ENCODE measurements at regions not wholly inside any gene's neighbourhood (a gene's known extent, or its start where the extent isn't known, plus 50 kb on each side); places are given as distances from the start of the nearest gene placed in this dataset.

DNA sequence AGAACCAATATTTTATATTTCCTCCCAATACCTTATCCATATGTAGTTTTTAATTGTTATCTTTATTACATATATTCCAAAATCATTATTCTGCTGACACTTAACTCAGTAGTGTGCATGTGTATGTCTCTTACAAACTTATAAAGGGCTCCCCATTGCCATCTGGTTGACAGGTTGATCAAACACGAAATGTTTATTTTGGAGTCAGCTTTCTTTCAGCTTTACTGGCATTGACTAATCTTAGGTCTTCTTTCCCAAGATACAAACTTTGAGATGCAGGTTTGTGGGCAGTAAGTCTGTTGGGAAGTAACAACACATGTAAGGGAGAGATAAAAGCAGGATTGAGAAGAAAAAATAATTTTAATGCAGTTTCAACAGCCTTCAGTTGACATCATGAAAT, 716.0 kb upstream of the CHD1 start:
- 50 to 78% methylated on average over 1 of the region's 1 CpG for WGBS, 2 donors (ENCODE audit: low coverage in 1 of 2)
- Histone ChIP-seq H3K4me1 (no peaks in the 10 kb centered on the region), H3K27ac (no peak overlapping the region), H3K27me3 (no peaks in the 10 kb centered on the region), H3K9me3 (no peaks in the 10 kb centered on the region), H3K36me3 (no peaks in the 10 kb centered on the region), H3K4me3 (no peak overlapping the region)
- TF ChIP-seq EP300 (IDR thresholded peaks at IDR 0.05) (no peak), POLR2A (IDR thresholded peaks at IDR 0.05) (no peak), POLR2AphosphoS5 (IDR thresholded peaks at IDR 0.05) (no peak)
- TF ChIP-seq, protein P1, sequence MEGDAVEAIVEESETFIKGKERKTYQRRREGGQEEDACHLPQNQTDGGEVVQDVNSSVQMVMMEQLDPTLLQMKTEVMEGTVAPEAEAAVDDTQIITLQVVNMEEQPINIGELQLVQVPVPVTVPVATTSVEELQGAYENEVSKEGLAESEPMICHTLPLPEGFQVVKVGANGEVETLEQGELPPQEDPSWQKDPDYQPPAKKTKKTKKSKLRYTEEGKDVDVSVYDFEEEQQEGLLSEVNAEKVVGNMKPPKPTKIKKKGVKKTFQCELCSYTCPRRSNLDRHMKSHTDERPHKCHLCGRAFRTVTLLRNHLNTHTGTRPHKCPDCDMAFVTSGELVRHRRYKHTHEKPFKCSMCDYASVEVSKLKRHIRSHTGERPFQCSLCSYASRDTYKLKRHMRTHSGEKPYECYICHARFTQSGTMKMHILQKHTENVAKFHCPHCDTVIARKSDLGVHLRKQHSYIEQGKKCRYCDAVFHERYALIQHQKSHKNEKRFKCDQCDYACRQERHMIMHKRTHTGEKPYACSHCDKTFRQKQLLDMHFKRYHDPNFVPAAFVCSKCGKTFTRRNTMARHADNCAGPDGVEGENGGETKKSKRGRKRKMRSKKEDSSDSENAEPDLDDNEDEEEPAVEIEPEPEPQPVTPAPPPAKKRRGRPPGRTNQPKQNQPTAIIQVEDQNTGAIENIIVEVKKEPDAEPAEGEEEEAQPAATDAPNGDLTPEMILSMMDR (IDR thresholded peaks at IDR 0.05), result no peak
- no peak for ATAC-seq

DNA sequence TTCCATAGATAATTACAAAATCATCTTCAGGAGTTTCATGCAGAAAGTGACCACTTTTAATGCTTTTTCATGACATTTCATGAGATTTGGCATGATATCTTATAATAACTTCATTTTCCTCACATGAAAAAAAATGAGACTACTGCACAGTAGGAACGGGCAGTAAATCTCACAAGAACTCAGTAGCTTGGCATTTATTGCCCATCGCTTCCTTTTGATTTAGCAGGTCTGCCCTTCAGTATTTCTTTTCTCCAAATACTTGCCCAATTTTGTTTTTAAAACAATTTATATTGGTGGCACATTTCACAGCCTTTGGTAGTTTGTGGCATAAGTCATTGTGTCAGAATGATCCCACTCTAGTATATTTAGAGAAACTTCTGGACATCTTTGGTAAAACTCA, 711.8 kb upstream of the CHD1 start:
- no peak for ATAC-seq
- Histone ChIP-seq H3K9me3 (no peaks in the 10 kb centered on the region), H3K4me3 (no peak overlapping the region), H3K36me3 (no peaks in the 10 kb centered on the region), H3K27ac (no peak overlapping the region), H3K27me3 (no peaks in the 10 kb centered on the region), H3K4me1 (no peaks in the 10 kb centered on the region)
- TF ChIP-seq EP300 (IDR thresholded peaks at IDR 0.05) (no peak), POLR2AphosphoS5 (IDR thresholded peaks at IDR 0.05) (no peak), POLR2A (IDR thresholded peaks at IDR 0.05) (no peak)
- TF ChIP-seq, protein P1 (IDR thresholded peaks at IDR 0.05), result no peak
- 84% methylated on average over 2 of the region's 2 CpGs; no CpG with 5 or more reads in 1 of the 2 donors for WGBS, 2 donors (ENCODE audit: low coverage in 1 of 2)

DNA sequence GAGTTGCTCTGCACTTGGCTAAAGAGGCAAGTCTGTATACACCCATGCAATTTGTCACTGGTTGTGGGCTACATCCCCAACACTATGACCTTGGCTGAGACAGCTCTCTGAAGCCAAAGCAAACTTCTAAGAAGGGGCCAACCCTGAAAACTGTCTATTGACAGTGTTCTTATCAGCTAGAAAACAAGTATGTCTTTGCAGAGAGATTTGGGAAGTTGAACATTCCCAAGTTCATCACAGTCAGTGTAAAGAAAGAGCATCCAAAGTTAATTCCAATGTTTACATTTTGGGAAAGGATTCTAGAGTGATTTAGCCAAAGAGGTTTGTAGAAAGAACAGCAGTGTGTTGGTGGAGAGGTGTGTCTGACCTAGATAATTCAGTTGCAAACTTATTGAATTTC, 711.1 kb upstream of the CHD1 start:
- H3K36me3 ChIP-seq, result no peaks in the 10 kb centered on the region
- ATAC-seq, result no peak
- TF ChIP-seq POLR2A (IDR thresholded peaks at IDR 0.05), result no peak
- no peak for TF ChIP-seq EP300 (IDR thresholded peaks at IDR 0.05)
- TF ChIP-seq, protein P1 (IDR thresholded peaks at IDR 0.05), result no peak
- TF ChIP-seq POLR2AphosphoS5 (IDR thresholded peaks at IDR 0.05), result no peak
- no peaks in the 10 kb centered on the region for H3K9me3 ChIP-seq
- no peaks in the 10 kb centered on the region for H3K27me3 ChIP-seq
- no peak overlapping the region for H3K27ac ChIP-seq
- no peaks in the 10 kb centered on the region for H3K4me1 ChIP-seq
- no peak overlapping the region for H3K4me3 ChIP-seq

DNA sequence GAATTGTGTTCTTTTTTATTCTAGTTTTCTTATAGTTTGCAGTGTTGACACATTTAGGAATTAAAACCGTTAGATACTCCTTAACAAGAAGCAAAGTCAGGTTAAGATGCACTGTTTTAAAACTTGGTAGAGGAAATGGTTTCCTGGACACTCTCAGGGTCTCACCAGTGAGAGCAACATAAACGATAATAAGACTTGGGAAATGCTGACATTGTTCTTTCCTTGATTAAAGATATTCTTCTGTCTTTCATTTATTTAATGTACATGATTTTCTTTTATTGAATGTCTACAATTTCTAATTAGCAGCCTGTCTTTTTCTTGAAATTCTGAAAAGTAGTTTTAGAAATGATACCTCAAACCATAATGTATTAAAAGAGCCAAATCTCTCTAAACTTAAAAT, 707.9 kb upstream of the CHD1 start:
- H3K36me3 ChIP-seq, result no peaks in the 10 kb centered on the region
- no peak overlapping the region for H3K4me3 ChIP-seq
- no peaks in the 10 kb centered on the region for H3K27me3 ChIP-seq
- no peak overlapping the region for H3K27ac ChIP-seq
- no peak for ATAC-seq
- no peaks in the 10 kb centered on the region for H3K9me3 ChIP-seq
- H3K4me1 ChIP-seq, result no peaks in the 10 kb centered on the region
- TF ChIP-seq, protein P1 (IDR thresholded peaks at IDR 0.05), result no peak
- TF ChIP-seq EP300 (IDR thresholded peaks at IDR 0.05), result no peak
- TF ChIP-seq POLR2AphosphoS5 (IDR thresholded peaks at IDR 0.05), result no peak
- no peak for TF ChIP-seq POLR2A (IDR thresholded peaks at IDR 0.05)
- WGBS, 2 donors (ENCODE audit: low coverage in 1 of 2), result 50 to 89% methylated on average over 2 of the region's 2 CpGs

DNA sequence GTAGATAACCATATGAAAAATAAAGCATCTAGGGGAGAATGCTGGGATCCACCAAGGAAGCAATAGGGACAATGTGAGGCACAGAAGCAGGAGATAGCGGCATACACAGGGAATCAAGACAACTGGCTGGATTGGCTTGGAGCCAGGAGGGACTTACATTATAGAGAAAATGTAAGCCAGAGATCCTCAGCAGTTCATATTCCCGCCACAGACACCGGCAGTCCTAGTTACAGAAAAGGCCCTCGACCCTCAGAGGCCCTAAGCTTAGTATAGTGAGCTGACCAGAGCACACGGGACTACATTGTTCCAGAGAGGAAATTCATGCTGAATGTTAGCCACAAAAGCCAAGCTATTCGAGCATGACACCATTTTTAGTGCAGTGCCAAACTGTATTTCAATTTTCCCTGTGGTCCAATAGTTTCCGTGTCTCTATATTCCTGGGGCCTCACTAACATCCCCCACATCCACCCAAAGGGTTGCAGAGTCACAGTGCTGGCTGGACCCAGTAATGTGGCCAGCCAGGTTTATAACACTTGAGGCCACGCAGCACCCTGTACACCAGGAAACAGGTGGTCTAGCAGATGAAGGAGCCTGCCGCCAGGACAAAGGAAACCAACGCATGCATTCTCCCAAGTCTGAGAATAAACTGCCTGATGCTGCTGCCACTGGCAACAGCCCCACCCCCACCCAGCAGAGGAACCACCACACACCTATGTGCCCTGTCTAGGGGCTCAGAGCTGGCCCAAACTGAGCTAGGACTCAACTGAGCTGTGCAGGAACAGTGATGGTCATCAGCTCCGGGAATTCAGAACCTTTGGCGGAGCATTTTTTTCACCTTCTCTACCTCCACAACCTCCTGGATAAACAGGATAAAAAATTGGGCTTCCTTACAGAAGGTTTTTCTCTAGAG, 693.2 kb upstream of the CHD1 start:
- H3K4me3 ChIP-seq, result no peak overlapping the region
- no peaks in the 10 kb centered on the region for H3K4me1 ChIP-seq
- 65 to 69% methylated on average over 8 to 9 of the region's 12 CpGs for WGBS, 2 donors (ENCODE audit: low coverage in 1 of 2)
- no peaks in the 10 kb centered on the region for H3K36me3 ChIP-seq
- ATAC-seq, result no peak
- no peaks in the 10 kb centered on the region for H3K9me3 ChIP-seq
- no peak for TF ChIP-seq EP300 (IDR thresholded peaks at IDR 0.05)
- TF ChIP-seq POLR2AphosphoS5 (IDR thresholded peaks at IDR 0.05), result no peak
- no peak for TF ChIP-seq POLR2A (IDR thresholded peaks at IDR 0.05)
- TF ChIP-seq, protein P1 (IDR thresholded peaks at IDR 0.05), result no peak
- no peaks in the 10 kb centered on the region for H3K27me3 ChIP-seq
- no peak overlapping the region for H3K27ac ChIP-seq
